ENCODE measurements at regions not wholly inside any gene's neighbourhood (a gene's known extent, or its start where the extent isn't known, plus 50 kb on each side); places are given as distances from the start of the nearest gene placed in this dataset.

GRCh38 chr4:124184792-124185191 is 527.7 kb downstream of the ANKRD50 start:
- H3K36me3 ChIP-seq: no peaks in the 10 kb centered on the region
- no peak for ATAC-seq
- H3K4me3 ChIP-seq: no peak overlapping the region
- peaks cover 0 to 3% (median 0%) of the 10 kb centered on the region in 11 donors for H3K9me3 ChIP-seq
- intact Hi-C loops (cut with DNase I): no loop called here
- no peaks in the 10 kb centered on the region for H3K27me3 ChIP-seq
- no peak for TF ChIP-seq CTCF (IDR thresholded peaks at IDR 0.05)
- WGBS, 2 donors: 98 to 99% methylated on average over 1 of the region's 1 CpG
- no peak for DNase-seq
- no peak overlapping the region for H3K27ac ChIP-seq
- H3K4me1 ChIP-seq: no peaks in the 10 kb centered on the region

- no peak for TF ChIP-seq CTCF (IDR thresholded peaks at IDR 0.05)
- no peak for ATAC-seq
Measured at GRCh38 chr4:124188595-124188994, 523.9 kb downstream of the ANKRD50 start.

GRCh38 chr4:124189545-124189944 is 523.0 kb downstream of the ANKRD50 start:
- Histone ChIP-seq H3K4me3 (no peak overlapping the region), H3K27me3 (no peaks in the 10 kb centered on the region), H3K36me3 (no peaks in the 10 kb centered on the region), H3K4me1 (no peaks in the 10 kb centered on the region), H3K27ac (no peak overlapping the region), H3K9me3 (peaks cover 0 to 34% (median 17%) of the 10 kb centered on the region in 11 donors)
- no peak for TF ChIP-seq CTCF (IDR thresholded peaks at IDR 0.05)
- 81 to 92% methylated on average over 1 of the region's 1 CpG for WGBS, 2 donors
- intact Hi-C loops (cut with DNase I): no loop called here
- DNase-seq (no peak), ATAC-seq (no peak)

More at GRCh38 chr4:124188595-124188994, 523.9 kb downstream of the ANKRD50 start:
- no peak for DNase-seq
- peaks cover 0 to 26% (median 17%) of the 10 kb centered on the region in 11 donors for H3K9me3 ChIP-seq
- no peaks in the 10 kb centered on the region for H3K27me3 ChIP-seq
- WGBS, 2 donors: 83 to 93% methylated on average over 2 of the region's 2 CpGs
- no peak overlapping the region for H3K4me3 ChIP-seq
- H3K4me1 ChIP-seq: no peaks in the 10 kb centered on the region
- H3K36me3 ChIP-seq: no peaks in the 10 kb centered on the region
- H3K27ac ChIP-seq: no peak overlapping the region
- intact Hi-C loops (cut with DNase I): no loop called here

GRCh38 chr4:124191329-124191728 is 521.2 kb downstream of the ANKRD50 start:
- no peak overlapping the region for H3K27ac ChIP-seq
- TF ChIP-seq CTCF (IDR thresholded peaks at IDR 0.05): no peak
- no peaks in the 10 kb centered on the region for H3K4me1 ChIP-seq
- peaks cover 0 to 34% (median 17%) of the 10 kb centered on the region in 11 donors for H3K9me3 ChIP-seq
- 74 to 87% methylated on average over 1 of the region's 1 CpG for WGBS, 2 donors
- H3K4me3 ChIP-seq: no peak overlapping the region
- ATAC-seq (no peak), DNase-seq (no peak)
- H3K36me3 ChIP-seq: no peaks in the 10 kb centered on the region
- H3K27me3 ChIP-seq: no peaks in the 10 kb centered on the region
- intact Hi-C loops (cut with DNase I): no loop called here
